ENCODE measurements at regions not wholly inside any gene's neighbourhood (a gene's known extent, or its start where the extent isn't known, plus 50 kb on each side); places are given as distances from the start of the nearest gene placed in this dataset.

DNA sequence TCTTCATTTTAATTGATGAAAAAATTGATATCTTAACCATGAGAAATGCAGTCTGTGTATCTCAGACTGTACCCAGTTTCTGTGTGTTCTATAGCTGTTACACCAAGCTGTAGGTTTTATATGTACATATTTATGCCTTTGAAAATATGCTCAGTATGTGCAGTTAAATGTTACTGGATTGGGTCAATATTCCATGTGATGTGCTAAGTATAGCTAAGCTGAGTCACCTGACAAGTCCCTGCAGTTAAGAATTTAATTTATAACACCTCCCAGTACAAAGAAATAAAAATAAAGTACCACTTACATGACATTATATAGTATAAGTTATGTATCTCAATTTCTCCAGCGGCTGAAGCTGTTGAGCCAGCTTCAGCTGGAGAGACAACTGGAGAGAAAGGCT is 984.0 kb downstream of the GALC start:
- no peak for TF ChIP-seq EZH2 (IDR thresholded peaks at IDR 0.05; ENCODE audit: borderline replicate concordance)
- TF ChIP-seq, protein P1, sequence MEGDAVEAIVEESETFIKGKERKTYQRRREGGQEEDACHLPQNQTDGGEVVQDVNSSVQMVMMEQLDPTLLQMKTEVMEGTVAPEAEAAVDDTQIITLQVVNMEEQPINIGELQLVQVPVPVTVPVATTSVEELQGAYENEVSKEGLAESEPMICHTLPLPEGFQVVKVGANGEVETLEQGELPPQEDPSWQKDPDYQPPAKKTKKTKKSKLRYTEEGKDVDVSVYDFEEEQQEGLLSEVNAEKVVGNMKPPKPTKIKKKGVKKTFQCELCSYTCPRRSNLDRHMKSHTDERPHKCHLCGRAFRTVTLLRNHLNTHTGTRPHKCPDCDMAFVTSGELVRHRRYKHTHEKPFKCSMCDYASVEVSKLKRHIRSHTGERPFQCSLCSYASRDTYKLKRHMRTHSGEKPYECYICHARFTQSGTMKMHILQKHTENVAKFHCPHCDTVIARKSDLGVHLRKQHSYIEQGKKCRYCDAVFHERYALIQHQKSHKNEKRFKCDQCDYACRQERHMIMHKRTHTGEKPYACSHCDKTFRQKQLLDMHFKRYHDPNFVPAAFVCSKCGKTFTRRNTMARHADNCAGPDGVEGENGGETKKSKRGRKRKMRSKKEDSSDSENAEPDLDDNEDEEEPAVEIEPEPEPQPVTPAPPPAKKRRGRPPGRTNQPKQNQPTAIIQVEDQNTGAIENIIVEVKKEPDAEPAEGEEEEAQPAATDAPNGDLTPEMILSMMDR (IDR thresholded peaks at IDR 0.05; ENCODE audit: poor library complexity), result no peak

Measured in hepatocyte (in vitro differentiated cells).